GM18909 (cell line): ENCODE measurements at regions not wholly inside any gene's neighbourhood (a gene's known extent, or its start where the extent isn't known, plus 50 kb on each side); places are given as distances from the start of the nearest gene placed in this dataset.

Experiments used
- ATAC-seq: cut with Tn5 transposase; IDR thresholded peaks from one replicate; pipeline ENCODE4 v1.9.1; 2021; ENCODE audit warnings: mild to moderate bottlenecking; ENCODE audit not compliant: unreplicated experiment, poor library complexity

DNA sequence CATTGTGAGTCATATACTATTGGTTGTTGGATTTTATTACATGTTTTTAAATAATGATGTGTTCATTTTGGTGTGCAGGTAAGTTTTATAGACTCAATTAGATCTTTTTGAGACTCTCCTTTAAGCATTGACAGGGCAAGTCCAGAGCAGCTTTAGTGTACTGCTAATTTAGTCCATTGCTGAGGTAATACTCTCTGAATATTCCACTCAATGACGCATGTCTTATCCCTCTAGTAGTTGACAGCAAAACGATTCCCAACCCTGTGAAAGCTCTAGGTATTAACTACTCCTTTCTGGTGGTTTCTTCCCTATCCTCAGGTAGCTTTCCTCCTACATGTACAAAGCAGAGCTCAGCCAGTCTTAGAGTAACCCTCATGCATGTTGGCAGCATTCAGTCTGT, 373.5 kb upstream of the MAP3K7 start:
- no peak for ATAC-seq

DNA sequence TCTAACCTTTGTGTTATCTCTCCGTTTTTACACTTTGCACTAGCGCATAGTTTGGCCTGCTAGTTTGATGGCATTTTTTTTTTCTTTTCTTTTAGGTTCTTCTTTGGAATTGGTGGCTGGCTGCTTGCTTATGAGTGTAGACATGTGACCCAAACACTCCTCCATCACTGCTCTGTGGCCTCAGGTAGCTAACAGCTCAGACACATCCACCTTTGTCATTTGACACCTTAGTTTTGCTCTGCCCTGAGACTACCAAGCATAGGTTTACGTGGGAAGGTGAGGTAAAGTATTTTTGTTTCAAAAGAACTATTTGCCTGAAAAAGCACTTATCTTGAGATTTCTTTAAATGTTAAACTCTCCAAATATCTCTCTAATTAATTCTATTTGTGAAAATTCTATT, 368.4 kb upstream of the MAP3K7 start:
- no peak for ATAC-seq

DNA sequence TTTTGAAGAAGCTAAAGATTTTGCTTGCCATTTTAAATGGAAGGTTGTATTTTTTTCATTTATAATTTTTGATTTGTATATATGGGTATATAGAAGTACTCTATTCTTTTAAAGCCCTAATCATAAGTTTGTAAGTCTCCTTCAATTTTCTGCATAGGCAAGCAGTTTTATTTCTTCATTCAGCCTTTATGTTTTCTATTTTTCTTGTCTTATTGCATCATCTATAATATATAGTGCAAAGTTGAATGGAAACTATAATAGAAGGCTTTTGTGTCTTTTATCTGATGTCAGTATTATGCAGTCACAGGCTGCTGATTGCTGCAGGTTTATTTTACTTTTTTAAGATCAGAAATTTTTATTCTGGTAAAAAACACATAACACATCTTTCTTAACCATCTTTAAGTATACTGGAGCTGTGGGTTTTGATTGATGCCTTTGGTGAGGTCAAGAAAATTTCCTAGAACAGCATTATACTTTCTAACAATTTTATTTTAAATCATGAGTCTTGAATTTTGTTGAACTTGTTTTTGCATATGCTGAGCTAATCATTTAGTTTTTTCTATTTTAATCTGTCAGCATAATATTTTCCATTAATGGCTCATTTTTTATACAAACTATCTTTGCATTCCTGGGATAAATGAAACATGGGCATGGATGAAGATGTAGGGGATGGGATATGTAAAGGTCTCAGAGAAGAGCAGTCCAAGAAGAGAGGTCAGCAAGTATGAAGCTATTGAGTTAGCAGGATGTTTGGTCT, 366.7 kb upstream of the MAP3K7 start:
- no peak for ATAC-seq

DNA sequence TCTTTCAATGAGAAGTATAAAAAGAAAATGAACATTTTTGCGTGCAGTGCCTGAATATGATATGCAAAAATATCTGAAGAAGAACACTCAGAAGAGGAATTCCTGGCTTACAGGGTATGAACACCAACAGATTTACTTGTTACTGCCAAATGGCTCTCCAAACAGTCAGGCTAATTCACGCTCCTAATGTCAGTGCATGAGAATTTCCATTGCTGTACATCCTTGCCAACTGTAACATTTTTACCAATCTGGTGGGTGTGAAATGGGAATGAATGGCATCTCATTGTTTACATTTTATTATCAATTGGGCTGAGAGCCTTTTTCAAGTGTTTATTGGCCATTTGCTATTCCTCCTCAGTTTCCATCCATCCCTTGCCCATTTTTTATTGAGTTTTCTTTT, 365.3 kb upstream of the MAP3K7 start:
- ATAC-seq: no peak

DNA sequence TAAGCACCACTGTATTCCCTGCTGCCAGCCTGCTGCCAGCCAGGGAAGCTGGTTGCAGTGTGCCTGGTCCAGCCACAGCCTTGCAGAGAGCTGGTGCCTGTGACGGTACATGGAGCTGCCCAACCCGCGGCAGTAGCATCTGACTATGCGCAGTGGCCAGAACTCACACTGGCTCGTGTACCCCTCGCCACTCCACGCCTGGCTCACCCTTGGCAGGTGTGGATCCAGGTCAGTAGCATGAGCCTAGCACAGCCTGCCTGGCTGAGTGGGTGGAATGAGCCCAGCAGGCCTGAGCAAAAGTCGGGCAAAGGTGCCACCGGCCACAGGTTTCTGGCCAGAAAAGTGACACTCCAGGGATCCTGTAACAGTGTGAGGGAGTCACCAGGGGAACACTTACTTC, 361.7 kb upstream of the MAP3K7 start:
- ATAC-seq: no peak

DNA sequence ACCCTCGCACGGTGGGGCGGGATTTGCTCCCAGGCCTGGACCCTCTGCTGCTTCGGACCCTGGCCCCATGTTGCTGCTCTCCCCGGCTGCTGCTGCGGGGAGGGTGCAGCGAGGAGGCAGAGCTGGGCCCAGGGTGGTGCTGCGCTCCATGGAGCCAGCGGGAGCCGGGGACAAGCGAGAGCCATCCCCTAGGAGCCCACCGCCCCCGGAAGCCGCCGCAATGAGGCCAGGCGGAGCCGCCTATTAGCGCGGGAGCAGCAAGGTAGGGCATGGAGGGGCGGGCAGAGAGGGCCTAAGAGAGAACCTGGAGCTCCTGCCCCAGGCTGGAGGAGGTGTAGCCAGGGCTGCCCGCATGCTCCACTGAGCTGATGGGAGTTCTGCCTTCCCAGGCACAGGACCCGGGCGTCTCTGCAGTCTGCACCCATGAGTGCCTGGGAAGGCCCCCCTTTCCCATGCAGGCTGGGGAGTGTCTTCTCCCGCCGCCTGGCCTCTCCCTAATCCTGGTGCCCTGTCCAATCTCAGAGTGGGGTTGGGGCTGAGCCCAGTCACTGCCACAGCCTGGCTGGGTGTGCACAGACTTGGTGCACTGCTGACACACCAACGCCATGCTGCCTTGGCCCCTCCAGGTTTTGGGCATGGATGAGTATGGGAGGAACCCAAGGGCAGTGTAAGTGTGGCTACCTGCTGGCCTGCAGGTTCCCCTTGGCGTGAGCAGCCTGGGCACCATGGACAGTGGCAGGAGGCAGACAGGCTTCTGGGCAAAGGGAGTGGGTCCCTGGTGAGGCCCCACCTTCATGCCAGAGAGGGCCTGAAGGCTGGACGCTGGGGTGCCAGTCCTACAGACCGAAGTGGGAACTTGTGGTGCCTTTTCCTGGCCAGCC, 360.6 kb upstream of the MAP3K7 start:
- no peak for ATAC-seq

DNA sequence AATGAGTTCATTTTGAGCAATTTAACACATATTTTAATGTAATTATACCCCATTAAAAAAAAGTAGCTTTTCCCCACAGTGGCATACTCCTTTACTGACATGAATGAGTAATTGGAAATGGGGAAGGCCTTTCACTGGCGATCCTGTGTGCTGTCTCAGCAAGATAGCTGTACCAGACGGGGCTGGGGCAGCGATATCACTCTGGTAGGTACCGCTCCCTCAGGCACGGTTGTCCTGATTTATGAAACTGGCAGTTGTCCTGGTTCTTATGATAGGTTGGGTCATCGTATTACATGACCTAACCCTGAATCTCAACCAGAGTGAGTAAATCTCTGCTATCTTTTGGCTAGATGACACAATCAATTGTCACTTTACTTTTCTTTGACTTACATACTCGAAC, 355.0 kb upstream of the MAP3K7 start:
- ATAC-seq: no peak

DNA sequence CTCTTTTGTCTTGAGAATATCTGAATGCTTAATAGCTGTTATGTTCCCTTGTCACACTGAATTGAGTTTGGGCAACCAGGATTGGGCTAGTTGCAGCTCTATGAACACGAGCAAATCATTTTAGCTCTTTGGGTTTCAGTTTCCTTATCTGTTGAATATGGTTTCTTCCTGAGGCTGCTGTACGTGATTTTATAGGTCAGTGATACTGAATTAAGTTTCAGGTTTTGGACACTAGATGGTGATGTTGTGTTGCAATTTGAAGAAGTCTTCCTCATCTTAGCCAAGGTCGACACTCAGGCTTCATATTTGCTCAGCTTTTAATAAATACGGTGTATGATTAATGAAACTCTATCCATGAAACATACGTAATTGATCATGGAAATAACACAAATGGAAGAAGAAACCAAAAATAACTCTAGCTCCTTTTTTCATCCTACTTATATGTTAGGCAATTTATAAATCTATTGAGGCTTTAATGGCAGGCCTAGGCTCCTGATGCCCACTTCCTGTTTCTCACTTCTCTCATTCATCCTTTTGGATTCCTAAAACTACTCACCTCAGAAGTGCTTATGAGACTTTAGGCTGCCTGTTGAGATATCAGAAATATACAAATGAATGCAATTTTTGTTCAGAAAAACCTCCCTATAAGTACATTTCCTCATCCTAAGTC, 354.1 kb upstream of the MAP3K7 start:
- ATAC-seq: peak; percentile 97

DNA sequence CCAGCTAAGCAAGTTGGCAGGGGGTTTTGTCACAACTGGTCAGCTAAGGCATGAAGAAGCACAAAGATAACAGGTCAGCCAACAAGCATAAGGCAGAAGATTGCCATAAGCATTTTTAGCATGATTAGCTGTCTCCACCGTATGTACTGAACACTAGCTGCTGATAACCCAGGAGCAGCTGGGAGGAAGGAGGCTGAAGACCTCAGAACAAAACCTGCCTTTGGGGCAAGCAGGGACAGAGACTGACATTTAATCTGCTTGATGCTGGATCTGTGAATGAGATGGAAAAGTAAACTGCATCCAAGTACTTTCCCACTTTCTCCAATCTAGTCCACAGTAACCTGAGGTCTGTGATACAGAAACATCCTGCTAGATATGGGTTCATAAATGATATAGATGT, 353.0 kb upstream of the MAP3K7 start:
- ATAC-seq: no peak

DNA sequence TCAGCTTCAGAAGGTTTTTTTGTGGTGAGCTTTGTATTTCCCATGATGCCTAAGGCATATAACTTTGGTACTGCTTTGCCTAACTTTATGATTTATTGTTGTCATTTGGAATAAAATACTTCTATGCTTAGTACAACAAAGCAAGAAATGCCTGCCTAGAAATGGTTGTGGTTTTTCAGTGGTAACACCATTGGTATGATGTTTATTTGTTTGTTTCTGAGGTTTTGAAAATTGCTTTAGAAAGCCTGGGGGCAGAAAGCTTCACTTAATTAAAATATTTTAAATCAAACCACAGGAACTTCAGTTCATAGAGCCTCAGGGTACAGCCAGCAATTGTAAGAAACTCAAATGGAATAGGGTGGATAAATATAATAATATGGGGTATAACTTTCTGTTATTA, 351.2 kb upstream of the MAP3K7 start:
- ATAC-seq: no peak

DNA sequence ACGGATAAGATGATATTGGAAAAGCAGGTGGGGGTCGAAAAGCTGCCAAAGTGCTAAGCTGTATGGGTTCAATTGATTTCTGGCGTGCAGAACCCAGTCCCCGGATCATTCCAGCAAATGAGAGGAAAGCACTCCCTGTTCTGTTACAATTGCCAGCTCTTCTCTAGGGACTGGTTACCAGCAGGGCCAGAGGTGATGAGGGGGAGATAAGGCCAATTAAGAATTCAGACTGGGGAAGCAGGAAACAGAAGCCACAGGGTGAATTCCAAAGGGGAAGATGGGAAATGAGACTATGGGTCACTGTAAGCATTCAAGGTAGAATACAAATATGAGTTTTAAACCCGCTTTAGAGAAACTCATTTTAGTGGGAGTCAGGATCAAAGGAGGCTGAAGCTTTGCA, 349.4 kb upstream of the MAP3K7 start:
- ATAC-seq: no peak

DNA sequence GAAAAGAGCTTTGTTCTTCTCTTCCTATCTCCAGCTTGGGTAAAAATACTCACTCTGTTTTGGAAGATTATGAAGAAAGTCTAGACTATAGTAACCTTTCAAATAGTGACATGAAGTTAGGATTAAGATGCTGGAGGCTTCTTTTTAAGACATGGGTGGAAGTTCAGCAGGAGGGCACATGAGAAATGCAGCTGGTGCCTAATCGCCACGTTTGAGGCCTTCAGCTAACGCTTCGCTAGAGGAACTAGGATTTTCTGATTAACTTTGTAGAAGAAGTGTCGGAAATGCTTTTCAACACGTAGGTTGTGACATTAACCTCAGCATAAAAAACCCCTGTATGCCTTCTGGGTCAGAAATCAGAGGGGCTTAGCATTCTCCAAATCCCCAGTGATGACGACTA, 348.1 kb upstream of the MAP3K7 start:
- ATAC-seq: no peak

DNA sequence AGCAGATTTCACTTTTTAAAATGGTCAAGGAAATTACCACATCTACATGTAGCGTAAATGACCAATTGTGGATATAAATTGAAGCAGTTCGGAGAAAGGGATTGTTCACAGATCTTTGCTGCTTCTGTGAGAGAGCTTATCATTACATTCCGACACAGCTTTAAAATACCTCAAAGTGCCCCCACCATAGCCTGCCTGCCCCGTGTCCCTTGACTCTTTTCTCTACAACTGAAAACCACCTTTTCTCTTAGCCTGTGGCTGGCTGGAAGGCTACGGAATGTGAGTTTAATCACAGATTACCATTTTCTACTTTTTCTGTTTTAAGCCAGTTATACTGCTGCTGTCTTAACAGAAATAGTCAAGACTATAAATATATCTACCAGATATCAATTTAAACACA, 347.2 kb upstream of the MAP3K7 start:
- ATAC-seq: no peak

DNA sequence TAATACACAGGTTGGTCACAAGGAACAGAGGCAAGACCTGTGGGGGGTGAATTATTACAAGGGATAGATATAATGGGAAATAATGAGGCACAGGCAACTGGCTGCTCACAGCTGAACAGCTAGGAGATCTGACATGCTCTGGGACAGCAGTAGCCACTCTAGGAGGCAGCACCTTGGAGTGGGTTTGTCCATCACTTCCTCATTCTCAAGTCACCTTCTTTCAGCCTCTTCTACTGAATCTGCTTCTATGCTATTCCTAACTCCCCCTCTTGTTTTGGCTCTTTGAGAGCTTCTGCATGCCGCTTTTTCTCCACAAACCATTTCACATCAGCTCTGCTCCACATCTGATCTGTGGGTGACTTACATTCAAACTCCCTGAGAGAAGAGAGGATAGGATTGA, 345.5 kb upstream of the MAP3K7 start:
- ATAC-seq: no peak

DNA sequence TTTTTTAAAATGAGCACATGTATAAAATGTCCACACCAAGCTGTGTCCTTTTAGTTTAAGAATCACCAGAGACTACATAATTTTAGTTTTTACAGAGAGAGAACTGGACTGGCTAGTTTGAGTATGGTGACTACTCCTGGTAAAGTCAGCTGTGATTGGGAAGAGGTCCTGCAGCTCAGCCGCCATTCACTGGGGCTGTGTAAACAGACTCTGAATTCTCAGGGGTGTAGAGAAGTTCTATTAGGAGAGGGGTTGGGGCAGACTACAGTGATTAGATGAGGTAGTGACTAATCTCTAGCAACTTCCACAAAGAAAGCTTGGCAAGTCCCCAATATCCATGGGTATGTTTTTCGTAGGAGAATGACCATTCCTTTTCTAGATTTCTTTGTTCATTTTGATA, 341.2 kb upstream of the MAP3K7 start:
- no peak for ATAC-seq

DNA sequence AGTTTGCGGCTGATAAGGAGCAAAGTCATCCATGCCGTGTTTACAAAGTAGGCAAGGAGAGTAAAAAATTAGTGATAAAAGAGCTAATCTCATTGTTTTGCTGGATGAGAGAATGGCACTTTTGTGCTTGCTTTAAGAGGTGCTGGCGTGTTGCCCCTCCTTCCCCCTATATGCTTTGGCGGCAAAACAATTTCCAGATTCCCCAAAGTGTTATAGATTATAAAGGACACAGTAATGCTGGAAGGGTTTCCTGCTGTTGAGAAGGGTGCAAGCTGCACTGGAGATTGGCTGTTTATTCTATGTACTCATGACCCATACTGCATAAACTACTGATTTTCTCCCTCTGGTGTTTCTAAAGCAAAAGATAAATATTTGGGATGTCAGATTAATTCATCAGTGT, 338.9 kb upstream of the MAP3K7 start:
- no peak for ATAC-seq

DNA sequence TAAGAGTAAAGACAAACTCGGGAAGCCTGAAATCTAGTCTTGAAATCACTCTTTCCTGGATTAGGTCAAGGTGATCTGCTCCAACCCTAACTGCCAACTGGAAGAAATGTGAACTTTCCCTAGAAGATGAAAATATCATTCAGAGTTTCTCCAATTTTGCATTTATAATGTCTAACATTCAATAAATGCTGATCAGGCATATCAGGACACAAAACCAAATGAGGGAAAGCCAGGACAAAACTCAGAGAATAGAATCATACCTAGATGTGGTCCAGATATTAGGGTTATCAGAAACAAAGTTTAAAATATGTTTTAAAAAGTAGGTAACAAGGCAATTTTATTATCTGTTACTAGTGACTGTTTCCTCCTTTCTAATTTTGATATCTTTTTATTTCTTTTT, 335.5 kb upstream of the MAP3K7 start:
- no peak for ATAC-seq

DNA sequence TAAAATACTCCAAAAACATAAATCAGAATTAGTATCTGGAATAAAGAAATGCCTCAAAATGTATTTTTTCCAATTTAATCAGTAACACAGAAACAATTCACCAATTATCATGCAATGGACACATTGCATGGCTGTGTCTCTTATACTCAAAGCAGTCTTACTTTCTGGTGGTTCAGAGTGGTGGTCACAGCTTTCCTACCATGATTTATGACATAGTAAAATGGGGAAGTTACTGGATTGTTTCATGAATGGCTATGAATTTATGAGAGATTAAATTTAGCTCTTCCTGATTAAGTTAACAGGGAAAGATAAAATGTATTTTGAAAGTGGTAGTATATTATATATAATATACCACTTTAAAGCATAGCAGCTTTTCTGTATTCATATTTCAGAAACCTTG, 331.5 kb upstream of the MAP3K7 start:
- ATAC-seq: no peak

DNA sequence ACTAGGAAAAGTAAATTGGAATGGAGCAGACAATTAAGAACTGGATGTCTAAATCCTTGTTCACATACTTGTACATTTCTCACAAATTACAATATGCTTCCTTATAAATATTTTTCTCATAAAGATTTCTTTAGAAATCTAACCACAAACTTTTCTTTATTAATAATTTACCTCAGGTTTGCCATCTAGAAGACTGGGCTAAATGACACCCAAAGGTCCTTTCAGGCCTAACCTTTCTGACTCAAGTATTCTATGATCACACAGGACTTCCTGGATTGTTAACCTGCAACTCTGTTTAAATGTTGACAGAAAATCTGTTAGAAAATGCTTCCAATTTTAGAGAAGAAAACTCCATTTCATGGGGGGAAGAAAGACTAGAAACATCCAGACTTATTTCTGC, 330.5 kb upstream of the MAP3K7 start:
- ATAC-seq: no peak

DNA sequence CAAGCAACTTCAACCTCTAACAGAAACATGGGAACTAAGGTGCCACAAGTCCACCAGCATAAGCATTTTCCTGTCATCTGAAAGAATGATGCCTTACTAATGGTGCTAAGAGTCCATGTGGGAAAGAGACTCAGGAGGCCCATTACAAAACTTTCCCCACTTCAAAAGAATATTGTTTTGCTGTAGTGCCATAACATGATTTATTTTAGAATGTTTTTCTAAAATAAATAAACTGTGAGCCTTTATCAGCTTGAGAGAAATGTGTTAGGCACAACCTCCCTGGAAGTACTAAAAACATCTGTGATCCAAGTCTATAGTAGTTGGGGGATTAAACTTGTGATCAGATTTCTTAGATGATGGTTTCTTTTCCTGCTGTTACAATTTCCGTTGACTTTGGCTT, 330.1 kb upstream of the MAP3K7 start:
- no peak for ATAC-seq

DNA sequence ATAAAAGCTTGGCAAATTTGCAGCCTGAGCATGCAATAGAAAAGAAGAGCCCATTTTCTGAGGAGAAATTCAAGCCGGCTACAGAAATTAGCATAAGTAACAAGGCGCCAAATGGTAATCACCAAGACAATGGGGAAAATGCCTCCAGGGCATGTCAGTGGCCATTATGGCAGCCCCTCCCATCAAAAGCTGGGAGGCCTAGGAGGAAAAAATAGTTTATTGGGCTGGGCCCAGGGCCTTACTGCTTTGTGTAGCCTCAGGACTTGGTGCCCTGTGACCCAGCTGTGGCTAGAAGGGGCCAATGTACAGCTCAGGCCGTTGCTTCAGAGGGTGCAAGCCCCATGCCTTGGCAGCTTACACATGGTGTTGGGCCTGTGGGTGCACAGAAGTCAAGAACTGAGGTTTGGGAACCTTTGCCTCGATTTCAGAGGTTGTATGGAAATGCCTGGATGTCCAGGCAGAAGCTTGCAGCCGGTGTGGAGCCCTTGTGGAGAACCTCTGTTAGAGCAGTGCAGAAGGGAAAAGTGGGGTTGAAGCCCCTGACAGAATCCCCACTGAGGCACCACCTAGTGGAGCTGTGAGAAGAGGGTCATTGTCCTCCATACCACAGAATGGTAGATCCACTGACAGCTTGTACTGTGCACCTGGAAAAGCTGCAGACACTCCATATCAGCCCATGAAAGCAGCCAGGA, 328.5 kb upstream of the MAP3K7 start:
- no peak for ATAC-seq
